ENCODE measurements at regions not wholly inside any gene's neighbourhood (a gene's known extent, or its start where the extent isn't known, plus 50 kb on each side); places are given as distances from the start of the nearest gene placed in this dataset.

- H3K36me3 ChIP-seq (ENCODE audit: insufficient read depth, low read length) = no peaks in the 10 kb centered on the region
- H2AFZ ChIP-seq (ENCODE audit: low read length, unreplicated experiment) = no peak overlapping the region
- H3K79me2 ChIP-seq (ENCODE audit: control insufficient read depth, insufficient read depth, low read length, unreplicated experiment) = no peaks in the 10 kb centered on the region
- peaks cover 13% of the 10 kb centered on the region for H3K4me1 ChIP-seq (ENCODE audit: control insufficient read depth, insufficient read depth, low read length, unreplicated experiment)
- H3K27me3 ChIP-seq (ENCODE audit: insufficient read depth, low read length) = peaks cover 37% of the 10 kb centered on the region; the same call in 1 of the 2 replicates
- no peak overlapping the region for H3K4me3 ChIP-seq (ENCODE audit: low read depth, low read length)
- H3K27ac ChIP-seq (ENCODE audit: low read depth, low read length) = no peak overlapping the region
Observed at GRCh38 chr5:56565644-56566043, 249.7 kb upstream of the MAP3K1 start.

GRCh38 chr5:56565283-56565615, 250.1 kb upstream of the MAP3K1 start:
- Histone ChIP-seq H2AFZ (ENCODE audit: low read length, unreplicated experiment) (no peak overlapping the region), H3K27me3 (ENCODE audit: insufficient read depth, low read length) (peaks cover 41% of the 10 kb centered on the region; the same call in 1 of the 2 replicates), H3K27ac (ENCODE audit: low read depth, low read length) (no peak overlapping the region), H3K4me1 (ENCODE audit: control insufficient read depth, insufficient read depth, low read length, unreplicated experiment) (peaks cover 13% of the 10 kb centered on the region), H3K79me2 (ENCODE audit: control insufficient read depth, insufficient read depth, low read length, unreplicated experiment) (no peaks in the 10 kb centered on the region), H3K36me3 (ENCODE audit: insufficient read depth, low read length) (no peaks in the 10 kb centered on the region), H3K4me3 (ENCODE audit: low read depth, low read length) (no peak overlapping the region)

GRCh38 chr5:56564541-56565282, 250.6 kb upstream of the MAP3K1 start:
- Histone ChIP-seq H2AFZ (ENCODE audit: low read length, unreplicated experiment) (no peak overlapping the region), H3K4me3 (ENCODE audit: low read depth, low read length) (no peak overlapping the region), H3K27me3 (ENCODE audit: insufficient read depth, low read length) (peaks cover 43% of the 10 kb centered on the region; the same call in 1 of the 2 replicates), H3K79me2 (ENCODE audit: control insufficient read depth, insufficient read depth, low read length, unreplicated experiment) (no peaks in the 10 kb centered on the region), H3K36me3 (ENCODE audit: insufficient read depth, low read length) (no peaks in the 10 kb centered on the region), H3K4me1 (ENCODE audit: control insufficient read depth, insufficient read depth, low read length, unreplicated experiment) (peaks cover 9% of the 10 kb centered on the region), H3K27ac (ENCODE audit: low read depth, low read length) (peak overlapping the region; percentile 9; the same call in 1 of the 2 replicates)

- Histone ChIP-seq H3K4me3 (ENCODE audit: low read depth, low read length) (no peak overlapping the region), H3K4me1 (ENCODE audit: control insufficient read depth, insufficient read depth, low read length, unreplicated experiment) (no peaks in the 10 kb centered on the region), H3K27me3 (ENCODE audit: insufficient read depth, low read length) (peaks cover 53% of the 10 kb centered on the region; the same call in 1 of the 2 replicates), H3K36me3 (ENCODE audit: insufficient read depth, low read length) (no peaks in the 10 kb centered on the region), H3K27ac (ENCODE audit: low read depth, low read length) (no peak overlapping the region), H3K79me2 (ENCODE audit: control insufficient read depth, insufficient read depth, low read length, unreplicated experiment) (no peaks in the 10 kb centered on the region), H2AFZ (ENCODE audit: low read length, unreplicated experiment) (no peak overlapping the region)
Observed at GRCh38 chr5:56561455-56561854, 253.9 kb upstream of the MAP3K1 start.

- Histone ChIP-seq H3K36me3 (ENCODE audit: insufficient read depth, low read length) (no peaks in the 10 kb centered on the region), H3K4me3 (ENCODE audit: low read depth, low read length) (no peak overlapping the region), H2AFZ (ENCODE audit: low read length, unreplicated experiment) (no peak overlapping the region), H3K4me1 (ENCODE audit: control insufficient read depth, insufficient read depth, low read length, unreplicated experiment) (no peaks in the 10 kb centered on the region), H3K27me3 (ENCODE audit: insufficient read depth, low read length) (peaks cover 39% of the 10 kb centered on the region), H3K27ac (ENCODE audit: low read depth, low read length) (no peak overlapping the region), H3K79me2 (ENCODE audit: control insufficient read depth, insufficient read depth, low read length, unreplicated experiment) (no peaks in the 10 kb centered on the region)
Observed at GRCh38 chr5:56558131-56558745, 257.1 kb upstream of the MAP3K1 start.

GRCh38 chr5:56557198-56557597, 258.2 kb upstream of the MAP3K1 start:
- Histone ChIP-seq H3K36me3 (ENCODE audit: insufficient read depth, low read length) (no peaks in the 10 kb centered on the region), H2AFZ (ENCODE audit: low read length, unreplicated experiment) (no peak overlapping the region), H3K4me1 (ENCODE audit: control insufficient read depth, insufficient read depth, low read length, unreplicated experiment) (no peaks in the 10 kb centered on the region), H3K27me3 (ENCODE audit: insufficient read depth, low read length) (peaks cover 38% of the 10 kb centered on the region), H3K27ac (ENCODE audit: low read depth, low read length) (no peak overlapping the region), H3K79me2 (ENCODE audit: control insufficient read depth, insufficient read depth, low read length, unreplicated experiment) (no peaks in the 10 kb centered on the region), H3K4me3 (ENCODE audit: low read depth, low read length) (no peak overlapping the region)

GRCh38 chr5:56552612-56553268, 262.6 kb upstream of the MAP3K1 start:
- Histone ChIP-seq H3K4me1 (ENCODE audit: control insufficient read depth, insufficient read depth, low read length, unreplicated experiment) (no peaks in the 10 kb centered on the region), H3K4me3 (ENCODE audit: low read depth, low read length) (no peak overlapping the region), H2AFZ (ENCODE audit: low read length, unreplicated experiment) (no peak overlapping the region), H3K27ac (ENCODE audit: low read depth, low read length) (no peak overlapping the region), H3K27me3 (ENCODE audit: insufficient read depth, low read length) (peaks cover 21% of the 10 kb centered on the region), H3K79me2 (ENCODE audit: control insufficient read depth, insufficient read depth, low read length, unreplicated experiment) (no peaks in the 10 kb centered on the region), H3K36me3 (ENCODE audit: insufficient read depth, low read length) (no peaks in the 10 kb centered on the region)

- Histone ChIP-seq H3K27ac (ENCODE audit: low read depth, low read length) (no peak overlapping the region), H3K27me3 (ENCODE audit: insufficient read depth, low read length) (peaks cover 18% of the 10 kb centered on the region), H3K4me1 (ENCODE audit: control insufficient read depth, insufficient read depth, low read length, unreplicated experiment) (no peaks in the 10 kb centered on the region), H3K79me2 (ENCODE audit: control insufficient read depth, insufficient read depth, low read length, unreplicated experiment) (no peaks in the 10 kb centered on the region), H2AFZ (ENCODE audit: low read length, unreplicated experiment) (no peak overlapping the region), H3K36me3 (ENCODE audit: insufficient read depth, low read length) (no peaks in the 10 kb centered on the region), H3K4me3 (ENCODE audit: low read depth, low read length) (no peak overlapping the region)
Observed at GRCh38 chr5:56550227-56550626, 265.1 kb upstream of the MAP3K1 start.

- Histone ChIP-seq H3K4me3 (ENCODE audit: low read depth, low read length) (no peak overlapping the region), H3K79me2 (ENCODE audit: control insufficient read depth, insufficient read depth, low read length, unreplicated experiment) (no peaks in the 10 kb centered on the region), H3K36me3 (ENCODE audit: insufficient read depth, low read length) (no peaks in the 10 kb centered on the region), H3K4me1 (ENCODE audit: control insufficient read depth, insufficient read depth, low read length, unreplicated experiment) (no peaks in the 10 kb centered on the region), H3K27me3 (ENCODE audit: insufficient read depth, low read length) (peaks cover 17% of the 10 kb centered on the region), H2AFZ (ENCODE audit: low read length, unreplicated experiment) (no peak overlapping the region), H3K27ac (ENCODE audit: low read depth, low read length) (no peak overlapping the region)
Observed at GRCh38 chr5:56549096-56549886, 266.1 kb upstream of the MAP3K1 start.

- Histone ChIP-seq H2AFZ (ENCODE audit: low read length, unreplicated experiment) (no peak overlapping the region), H3K79me2 (ENCODE audit: control insufficient read depth, insufficient read depth, low read length, unreplicated experiment) (no peaks in the 10 kb centered on the region), H3K4me1 (ENCODE audit: control insufficient read depth, insufficient read depth, low read length, unreplicated experiment) (no peaks in the 10 kb centered on the region), H3K27me3 (ENCODE audit: insufficient read depth, low read length) (0 out of 2 replicates have a peak, but pooled peaks cover 2% of the 10 kb centered on the region), H3K36me3 (ENCODE audit: insufficient read depth, low read length) (no peaks in the 10 kb centered on the region), H3K4me3 (ENCODE audit: low read depth, low read length) (no peak overlapping the region), H3K27ac (ENCODE audit: low read depth, low read length) (no peak overlapping the region)
Observed at GRCh38 chr5:56545016-56545415, 270.3 kb upstream of the MAP3K1 start.
